Effector memory CD8-positive, alpha-beta T cell (primary cell): ENCODE measurements at regions not wholly inside any gene's neighbourhood (a gene's known extent, or its start where the extent isn't known, plus 50 kb on each side); places are given as distances from the start of the nearest gene placed in this dataset.
"Not testable (repeated sequence)": the region's sequence is repeated elsewhere in the genome, so short reads cannot be mapped to it uniquely, and the experiment has no call there.

ENCODE experiments used
- ATAC-seq: fragments of 150-1000 bp; cut with Tn5 transposase; replicated peaks from 2 replicates; pipeline ENCODE4 v1.10.0; 2021; ENCODE audit warnings: mild to moderate bottlenecking, moderate library complexity
- DNase-seq, 3 experiments: peaks; one replicate each; pipeline ENCODE4 v3.0.0; 2021
- H3K27ac Mint-ChIP-seq, 2 donors: one replicate each; pipeline ENCODE4 v1.8.0; 2022; ENCODE audit warnings: mild to moderate bottlenecking in 2 of 2, mixed read lengths in 2 of 2, moderate library complexity in 2 of 2
- H3K27me3 Mint-ChIP-seq, 2 donors: one replicate each; pipeline ENCODE4 v1.8.0; 2022; ENCODE audit warnings: mixed read lengths in 2 of 2
- H3K36me3 Mint-ChIP-seq: one replicate; pipeline ENCODE4 v1.8.0; 2022; ENCODE audit warnings: mild to moderate bottlenecking, moderate library complexity, mixed read lengths; ENCODE audit not compliant: insufficient read depth
- H3K4me1 Mint-ChIP-seq, 2 donors: one replicate each; pipeline ENCODE4 v1.8.0; 2022; ENCODE audit warnings: low read depth in 2 of 2, mixed read lengths in 2 of 2
- H3K4me3 Mint-ChIP-seq, 2 donors: one replicate each; pipeline ENCODE4 v1.8.0; 2022; ENCODE audit warnings: mild to moderate bottlenecking in 2 of 2, mixed read lengths in 2 of 2, moderate library complexity in 2 of 2
- H3K9me3 Mint-ChIP-seq, 2 donors: one replicate each; pipeline ENCODE4 v1.8.0; 2022; ENCODE audit warnings: mixed read lengths in 2 of 2

DNA sequence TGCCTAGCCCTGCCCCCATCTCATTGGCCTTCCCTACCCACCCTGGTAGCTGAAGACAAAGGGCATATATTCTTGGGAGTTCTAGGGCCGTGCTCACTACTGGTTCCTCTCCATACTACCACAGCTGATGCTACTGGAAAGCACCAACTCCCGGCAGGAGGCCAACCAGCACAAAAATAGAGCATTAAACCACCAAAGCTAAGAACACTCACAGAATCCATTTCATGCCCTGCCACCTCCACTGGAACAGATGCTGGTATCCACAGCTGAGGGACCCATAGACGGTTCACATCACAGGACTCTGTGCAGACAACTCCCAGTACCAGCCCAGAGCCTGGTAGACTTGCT is 170.4 kb downstream of the SEC23A start:
- not testable (repeated sequence) for H3K4me1 Mint-ChIP-seq, H3K4me3 Mint-ChIP-seq, H3K27ac Mint-ChIP-seq, DNase-seq, ATAC-seq, H3K36me3 Mint-ChIP-seq, H3K9me3 Mint-ChIP-seq
- H3K27me3 Mint-ChIP-seq = peaks cover 6 to 11% of the 10 kb centered on the region in 2 donors

DNA sequence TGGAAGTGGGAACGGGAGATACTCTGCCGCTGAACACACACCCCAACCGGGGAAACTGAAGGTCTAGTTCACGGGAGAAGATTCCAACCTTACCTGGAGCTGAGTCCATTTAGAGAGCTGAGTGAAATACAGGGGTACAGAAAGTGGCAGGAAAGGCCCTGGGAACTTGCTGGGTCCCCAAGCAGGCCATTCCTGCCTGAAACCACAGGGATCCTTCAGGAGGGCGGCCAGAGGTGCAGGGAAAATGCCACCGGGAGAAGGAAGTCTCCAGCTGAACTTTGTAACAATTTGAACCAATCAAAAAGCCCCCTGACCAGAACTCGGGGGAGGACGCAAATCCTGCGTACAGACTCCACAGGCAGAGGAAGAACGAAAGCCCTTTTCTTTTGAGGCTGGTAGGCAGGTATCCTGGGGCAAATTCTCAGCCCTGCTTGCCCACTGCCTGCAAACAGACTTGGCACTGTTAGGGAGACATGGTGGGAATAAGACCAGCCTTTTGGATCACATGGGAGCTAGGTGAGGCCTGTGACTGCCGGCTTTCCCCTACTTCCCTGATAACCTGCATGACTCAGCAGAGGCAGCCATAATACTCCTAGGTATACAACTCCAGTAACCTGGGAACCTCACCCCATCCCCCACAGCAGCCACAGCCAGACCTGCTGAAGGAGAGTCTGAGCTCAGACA is 170.9 kb downstream of the SEC23A start:
- DNase-seq (no peak), ATAC-seq (no peak)
- peaks cover 6 to 11% of the 10 kb centered on the region in 2 donors for H3K27me3 Mint-ChIP-seq
- H3K9me3 Mint-ChIP-seq = peaks cover 0 to 1% of the 10 kb centered on the region in 2 donors
- H3K4me1 Mint-ChIP-seq = no peaks in the 10 kb centered on the region
- no peak overlapping the region for H3K4me3 Mint-ChIP-seq
- H3K36me3 Mint-ChIP-seq = no peaks in the 10 kb centered on the region
- H3K27ac Mint-ChIP-seq = no peak overlapping the region

DNA sequence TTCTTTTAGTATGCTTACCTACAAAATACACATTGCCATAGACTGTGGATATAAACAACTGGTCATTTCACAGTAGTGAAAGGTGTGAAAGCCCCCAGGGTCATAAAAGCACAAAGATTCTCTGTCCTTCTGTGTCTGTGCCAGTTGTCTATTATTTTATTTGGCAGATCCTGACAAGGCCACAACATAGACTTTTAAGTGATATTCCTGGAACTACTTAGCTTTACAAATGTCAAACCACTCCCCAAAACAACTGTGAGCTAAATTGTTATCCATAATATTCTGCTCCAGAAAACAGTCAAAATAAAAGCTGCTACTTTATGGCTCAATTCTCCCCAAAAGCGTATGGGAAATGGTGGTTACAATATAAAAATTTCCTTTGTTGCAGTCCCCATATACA is 172.1 kb downstream of the SEC23A start:
- ATAC-seq (no peak), DNase-seq (no peak)
- no peaks in the 10 kb centered on the region for H3K4me1 Mint-ChIP-seq
- peaks cover 0 to 1% of the 10 kb centered on the region in 2 donors for H3K9me3 Mint-ChIP-seq
- peaks cover 6 to 11% of the 10 kb centered on the region in 2 donors for H3K27me3 Mint-ChIP-seq
- no peak overlapping the region for H3K27ac Mint-ChIP-seq
- no peak overlapping the region for H3K4me3 Mint-ChIP-seq
- H3K36me3 Mint-ChIP-seq = no peaks in the 10 kb centered on the region

- H3K9me3 Mint-ChIP-seq = no peaks in the 10 kb centered on the region
- peaks cover 6 to 11% of the 10 kb centered on the region in 2 donors for H3K27me3 Mint-ChIP-seq
- DNase-seq (no peak), ATAC-seq (no peak)
- no peak overlapping the region for H3K4me3 Mint-ChIP-seq
- no peaks in the 10 kb centered on the region for H3K4me1 Mint-ChIP-seq
- no peak overlapping the region for H3K27ac Mint-ChIP-seq
- H3K36me3 Mint-ChIP-seq = no peaks in the 10 kb centered on the region
Observed at GRCh38 chr14:38930022-38930421, 173.0 kb downstream of the SEC23A start.

DNA sequence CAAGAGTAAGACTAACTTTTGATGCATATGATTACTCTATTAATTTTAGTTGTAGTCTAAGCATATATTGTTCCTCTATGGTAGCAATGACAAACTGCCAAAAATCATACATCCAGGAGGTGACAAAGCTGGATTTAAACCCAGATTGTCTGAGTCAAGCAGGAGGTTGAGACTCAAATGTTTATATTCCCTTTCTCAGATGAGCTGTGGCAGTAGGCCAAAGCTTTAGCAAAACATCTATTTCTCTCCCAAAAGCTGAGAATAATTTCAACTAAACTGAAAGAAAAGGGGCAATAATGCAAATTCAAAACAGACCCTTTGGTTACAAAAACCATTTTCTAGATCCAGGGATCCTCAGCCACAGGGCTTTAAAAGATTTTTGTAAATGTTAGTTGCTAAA is 173.6 kb downstream of the SEC23A start:
- Mint-ChIP-seq H3K27me3 (peaks cover 6 to 11% of the 10 kb centered on the region in 2 donors), H3K27ac (no peak overlapping the region), H3K4me1 (no peaks in the 10 kb centered on the region), H3K9me3 (no peaks in the 10 kb centered on the region), H3K36me3 (no peaks in the 10 kb centered on the region), H3K4me3 (no peak overlapping the region)
- ATAC-seq (no peak), DNase-seq (no peak)

- ATAC-seq = not testable (repeated sequence)
Observed at GRCh38 chr14:38921893-38922292, 181.1 kb downstream of the SEC23A start.

GRCh38 chr14:38915125-38915524 is 187.9 kb downstream of the SEC23A start:
- H3K4me3 Mint-ChIP-seq = no peak overlapping the region
- ATAC-seq (no peak), DNase-seq (no peak)
- no peak overlapping the region for H3K27ac Mint-ChIP-seq
- H3K9me3 Mint-ChIP-seq = peaks cover 8 to 11% of the 10 kb centered on the region in 2 donors
- no peaks in the 10 kb centered on the region for H3K36me3 Mint-ChIP-seq
- H3K4me1 Mint-ChIP-seq = no peaks in the 10 kb centered on the region
- peaks cover 7 to 31% of the 10 kb centered on the region in 2 donors for H3K27me3 Mint-ChIP-seq

More at GRCh38 chr14:38921893-38922292, 181.1 kb downstream of the SEC23A start:
- H3K4me1 Mint-ChIP-seq, H3K27ac Mint-ChIP-seq, H3K36me3 Mint-ChIP-seq, H3K9me3 Mint-ChIP-seq, H3K4me3 Mint-ChIP-seq, DNase-seq, H3K27me3 Mint-ChIP-seq: not testable (repeated sequence)

DNA sequence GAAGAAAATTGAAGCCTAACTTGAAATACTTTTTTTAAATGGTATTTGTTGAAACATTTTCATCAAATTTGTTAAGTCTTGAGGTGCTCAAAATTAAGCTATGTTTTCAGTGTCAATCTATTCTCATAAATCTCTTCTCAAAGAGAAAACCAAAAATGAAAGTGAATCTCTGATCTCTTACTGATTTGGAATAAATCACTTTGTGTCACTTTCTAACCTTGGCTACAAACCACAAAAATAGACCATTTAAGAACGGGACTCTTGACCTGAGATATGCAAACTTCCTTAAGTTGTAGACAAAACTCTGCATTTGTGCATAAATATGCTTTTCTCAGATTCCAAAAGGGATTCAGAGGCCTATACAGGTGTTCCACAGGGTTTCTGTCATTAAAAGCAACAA is 192.9 kb downstream of the SEC23A start:
- Mint-ChIP-seq H3K27me3 (peaks cover 10 to 14% of the 10 kb centered on the region in 2 donors), H3K36me3 (no peaks in the 10 kb centered on the region), H3K4me3 (no peak overlapping the region), H3K9me3 (peaks cover 1 to 6% of the 10 kb centered on the region in 2 donors), H3K27ac (no peak overlapping the region), H3K4me1 (no peaks in the 10 kb centered on the region)
- ATAC-seq = no peak
- no peak for DNase-seq

GRCh38 chr14:38904959-38905358 is 198.1 kb downstream of the SEC23A start:
- no peaks in the 10 kb centered on the region for H3K36me3 Mint-ChIP-seq
- no peak for ATAC-seq
- no peak for DNase-seq

GRCh38 chr14:38901791-38902190 is 201.2 kb downstream of the SEC23A start:
- no peak overlapping the region for H3K27ac Mint-ChIP-seq
- peaks cover 0 to 10% of the 10 kb centered on the region in 2 donors for H3K27me3 Mint-ChIP-seq

More at GRCh38 chr14:38904959-38905358, 198.1 kb downstream of the SEC23A start:
- Mint-ChIP-seq H3K27me3 (peaks cover 5 to 10% of the 10 kb centered on the region in 2 donors), H3K27ac (no peak overlapping the region), H3K4me1 (no peaks in the 10 kb centered on the region), H3K4me3 (no peak overlapping the region), H3K9me3 (no peaks in the 10 kb centered on the region)

GRCh38 chr14:38900887-38901286 is 202.1 kb downstream of the SEC23A start:
- Mint-ChIP-seq H3K4me1 (no peaks in the 10 kb centered on the region), H3K27me3 (peaks cover 0 to 10% of the 10 kb centered on the region in 2 donors), H3K36me3 (no peaks in the 10 kb centered on the region), H3K27ac (no peak overlapping the region), H3K9me3 (no peaks in the 10 kb centered on the region), H3K4me3 (no peak overlapping the region)
- DNase-seq = no peak
- ATAC-seq = no peak

More at GRCh38 chr14:38901791-38902190, 201.2 kb downstream of the SEC23A start:
- no peak for DNase-seq
- ATAC-seq = no peak
- Mint-ChIP-seq H3K36me3 (no peaks in the 10 kb centered on the region), H3K4me1 (no peaks in the 10 kb centered on the region), H3K9me3 (no peaks in the 10 kb centered on the region), H3K4me3 (no peak overlapping the region)

DNA sequence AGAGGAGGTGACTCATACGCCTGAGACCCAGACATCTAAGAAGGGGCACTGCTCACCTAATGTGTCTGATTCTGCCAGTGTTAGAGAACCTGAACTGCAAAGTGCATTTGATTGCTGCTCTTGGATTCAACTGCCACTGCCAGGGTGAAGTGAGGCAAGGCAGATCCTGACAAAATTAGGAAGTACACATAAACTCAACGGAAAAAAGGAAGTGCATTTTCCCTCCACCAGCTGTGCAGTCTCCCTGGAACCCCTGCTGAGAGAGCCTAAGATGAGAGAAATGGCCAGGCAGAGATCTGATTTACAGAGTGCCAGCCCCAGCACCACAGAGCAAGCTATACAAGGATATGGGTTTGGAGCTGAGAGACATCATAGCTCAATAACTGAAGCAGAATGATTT is 215.3 kb downstream of the SEC23A start:
- DNase-seq (no peak), ATAC-seq (no peak)
- no peak overlapping the region for H3K4me3 Mint-ChIP-seq
- no peaks in the 10 kb centered on the region for H3K4me1 Mint-ChIP-seq
- H3K9me3 Mint-ChIP-seq = peaks cover 0 to 2% of the 10 kb centered on the region in 2 donors
- peaks cover 0 to 23% of the 10 kb centered on the region in 2 donors for H3K27me3 Mint-ChIP-seq
- H3K36me3 Mint-ChIP-seq = no peaks in the 10 kb centered on the region
- no peak overlapping the region for H3K27ac Mint-ChIP-seq

- ATAC-seq (no peak), DNase-seq (no peak)
- peaks cover 0 to 2% of the 10 kb centered on the region in 2 donors for H3K9me3 Mint-ChIP-seq
- H3K27ac Mint-ChIP-seq = no peak overlapping the region
- H3K27me3 Mint-ChIP-seq = peaks cover 5 to 18% of the 10 kb centered on the region in 2 donors
- no peaks in the 10 kb centered on the region for H3K4me1 Mint-ChIP-seq
- no peaks in the 10 kb centered on the region for H3K36me3 Mint-ChIP-seq
- H3K4me3 Mint-ChIP-seq = no peak overlapping the region
Observed at GRCh38 chr14:38884109-38884508, 218.9 kb downstream of the SEC23A start.

DNA sequence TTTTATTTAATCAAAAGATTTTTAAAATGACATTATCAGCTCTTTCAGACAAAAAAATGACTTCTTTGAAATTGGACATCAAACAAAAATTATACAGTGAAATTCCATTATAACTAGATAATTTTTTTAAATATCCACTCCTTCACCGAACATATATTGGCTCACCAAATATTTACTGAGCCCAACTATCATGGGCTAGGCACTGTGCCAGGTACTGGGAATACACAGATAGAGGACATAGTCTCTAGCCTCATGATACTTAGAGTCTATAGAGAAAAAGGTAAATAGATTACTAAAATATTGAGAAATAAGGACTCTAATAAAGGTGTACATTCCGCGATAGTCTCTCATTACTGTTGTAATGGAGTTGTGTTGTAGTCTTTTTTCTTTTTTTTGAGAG is 219.9 kb downstream of the SEC23A start:
- no peaks in the 10 kb centered on the region for H3K36me3 Mint-ChIP-seq
- H3K9me3 Mint-ChIP-seq = no peaks in the 10 kb centered on the region
- H3K27ac Mint-ChIP-seq = no peak overlapping the region
- H3K4me3 Mint-ChIP-seq = no peak overlapping the region
- no peak for DNase-seq
- peaks cover 8 to 21% of the 10 kb centered on the region in 2 donors for H3K27me3 Mint-ChIP-seq
- no peaks in the 10 kb centered on the region for H3K4me1 Mint-ChIP-seq
- no peak for ATAC-seq
